Caco-2 (cell line): ENCODE measurements at regions not wholly inside any gene's neighbourhood (a gene's known extent, or its start where the extent isn't known, plus 50 kb on each side); places are given as distances from the start of the nearest gene placed in this dataset.

Experiments
- BruUV-seq: library from RNA; stranded (reverse); fragments of 400-500 nt; replicated peaks from 2 replicates; lab custom pipeline; 2021; lab: Mats Ljungman, UMichigan
- CTCF ChIA-PET: fragments of 300-600 bp; sonication (Branson Sonifier 250); formaldehyde crosslinking; loops from one replicate; lab custom pipeline; 2022; ENCODE audit warnings: antibody characterized with exemption; lab: Charles Lee
- POLR2A ChIA-PET: fragments of 300-600 bp; sonication (Branson Sonifier 250); formaldehyde crosslinking; loops from one replicate; lab custom pipeline; 2022; ENCODE audit warnings: antibody characterized with exemption; lab: Charles Lee
- DNase-seq, 2 experiments: peaks; one replicate each; pipeline versions ENCODE4 v3.0.0 to v3.0.0-alpha.2; 2020 to 2022
- H3K27me3 ChIP-seq: replicated peaks from 2 replicates; pipeline ENCODE4 v1.6.0; 2011; ENCODE audit warnings: low read length; ENCODE audit not compliant: control insufficient read depth, insufficient read depth
- H3K36me3 ChIP-seq: 2 replicates; pipeline ENCODE4 v1.5.1; 2011; ENCODE audit warnings: low read length; ENCODE audit not compliant: control insufficient read depth, insufficient read depth
- H3K4me1 ChIP-seq: fragments of 250-450 bp; sonication (Bioruptor Pico); 2 replicates; pipeline ENCODE4 v1.5.1; 2020; ENCODE audit warnings: mild to moderate bottlenecking
- H3K4me3 ChIP-seq: 2 replicates; pipeline ENCODE4 v1.5.1; 2011; ENCODE audit warnings: low read depth, mild to moderate bottlenecking, control low read depth, low read length
- H3K9me3 ChIP-seq: fragments of 250-450 bp; sonication (Bioruptor Pico); 2 replicates; pipeline ENCODE4 v1.5.1; 2020; ENCODE audit warnings: mild to moderate bottlenecking, moderate library complexity
- H3K27ac Mint-ChIP-seq: one replicate; pipeline ENCODE4 v1.8.0; 2022; ENCODE audit warnings: mixed read lengths; ENCODE audit not compliant: unreplicated experiment
- H3K27me3 Mint-ChIP-seq: one replicate; pipeline ENCODE4 v1.8.0; 2022; ENCODE audit warnings: mixed read lengths; ENCODE audit not compliant: insufficient read depth, unreplicated experiment
- H3K36me3 Mint-ChIP-seq: one replicate; pipeline ENCODE4 v1.8.0; 2022; ENCODE audit warnings: mild to moderate bottlenecking, mixed read lengths; ENCODE audit not compliant: insufficient read depth, unreplicated experiment
- H3K4me1 Mint-ChIP-seq: one replicate; pipeline ENCODE4 v1.8.0; 2022; ENCODE audit warnings: low read depth, mixed read lengths; ENCODE audit not compliant: unreplicated experiment
- H3K4me3 Mint-ChIP-seq: one replicate; pipeline ENCODE4 v1.8.0; 2022; ENCODE audit warnings: mild to moderate bottlenecking, moderate library complexity, mixed read lengths; ENCODE audit not compliant: unreplicated experiment
- H3K9me3 Mint-ChIP-seq: one replicate; pipeline ENCODE4 v1.8.0; 2022; ENCODE audit warnings: mixed read lengths; ENCODE audit not compliant: unreplicated experiment
- intact Hi-C: fragments of 100-400 bp; cut with micrococcal nuclease; formaldehyde crosslinking; loops from one replicate; pipeline ENCODE4 v1.10.0; 2022; ENCODE audit not compliant: unreplicated experiment
- TF ChIP-seq, protein P1 (sequence below), 2 experiments: fragments of 200-600 bp in 1 of 2; IDR thresholded peaks; 1 replicate in 1 of 2; 2 replicates in 1 of 2; pipeline versions ENCODE4 v1.5.1 to v1.8.0; 2011 to 2022; ENCODE audit warnings: antibody characterized with exemption in 1 of 2, control low read depth in 1 of 2, inconsistent platforms in 1 of 2, low read depth in 1 of 2, low read length in 1 of 2, mild to moderate bottlenecking in 1 of 2, moderate library complexity in 1 of 2; ENCODE audit not compliant: insufficient read depth in 1 of 2, severe bottlenecking in 1 of 2, unreplicated experiment in 1 of 2

GRCh38 chr15:92829875-92830274, 70.2 kb upstream of the CHD2 start:
- no peak overlapping the region for H3K4me3 Mint-ChIP-seq
- Histone ChIP-seq H3K4me3 (no peak overlapping the region), H3K4me1 (peaks cover 34% of the 10 kb centered on the region), H3K27me3 (no peaks in the 10 kb centered on the region), H3K36me3 (no peaks in the 10 kb centered on the region), H3K9me3 (no peaks in the 10 kb centered on the region)
- H3K27me3 Mint-ChIP-seq: no peaks in the 10 kb centered on the region
- peak overlapping the region; percentile 66 for H3K27ac Mint-ChIP-seq
- peaks cover 19% of the 10 kb centered on the region for H3K36me3 Mint-ChIP-seq
- TF ChIP-seq, protein P1, sequence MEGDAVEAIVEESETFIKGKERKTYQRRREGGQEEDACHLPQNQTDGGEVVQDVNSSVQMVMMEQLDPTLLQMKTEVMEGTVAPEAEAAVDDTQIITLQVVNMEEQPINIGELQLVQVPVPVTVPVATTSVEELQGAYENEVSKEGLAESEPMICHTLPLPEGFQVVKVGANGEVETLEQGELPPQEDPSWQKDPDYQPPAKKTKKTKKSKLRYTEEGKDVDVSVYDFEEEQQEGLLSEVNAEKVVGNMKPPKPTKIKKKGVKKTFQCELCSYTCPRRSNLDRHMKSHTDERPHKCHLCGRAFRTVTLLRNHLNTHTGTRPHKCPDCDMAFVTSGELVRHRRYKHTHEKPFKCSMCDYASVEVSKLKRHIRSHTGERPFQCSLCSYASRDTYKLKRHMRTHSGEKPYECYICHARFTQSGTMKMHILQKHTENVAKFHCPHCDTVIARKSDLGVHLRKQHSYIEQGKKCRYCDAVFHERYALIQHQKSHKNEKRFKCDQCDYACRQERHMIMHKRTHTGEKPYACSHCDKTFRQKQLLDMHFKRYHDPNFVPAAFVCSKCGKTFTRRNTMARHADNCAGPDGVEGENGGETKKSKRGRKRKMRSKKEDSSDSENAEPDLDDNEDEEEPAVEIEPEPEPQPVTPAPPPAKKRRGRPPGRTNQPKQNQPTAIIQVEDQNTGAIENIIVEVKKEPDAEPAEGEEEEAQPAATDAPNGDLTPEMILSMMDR (IDR thresholded peaks at IDR 0.05; ENCODE audit: insufficient read depth in 1 of 2, low read depth in 1 of 2, low read length in 1 of 2, severe bottlenecking in 1 of 2, unreplicated experiment in 1 of 2): no peak
- H3K4me1 Mint-ChIP-seq: peaks cover 26% of the 10 kb centered on the region
- no peaks in the 10 kb centered on the region for H3K9me3 Mint-ChIP-seq
- POLR2A ChIA-PET: no interaction called here
- intact Hi-C loops: no loop called here
- no peak for DNase-seq
- BruUV-seq: no TSS peak
- CTCF ChIA-PET: interaction anchor here (0.7 kb wide), 1 partner anchor 52 kb away, joined by 5 read pairs; no protein-coding TSS in a partner anchor

- Histone ChIP-seq H3K27me3 (no peaks in the 10 kb centered on the region), H3K4me1 (peaks cover 22% of the 10 kb centered on the region), H3K4me3 (peak overlapping the region; percentile 13; the same call in 1 of the 2 replicates), H3K9me3 (no peaks in the 10 kb centered on the region), H3K36me3 (no peaks in the 10 kb centered on the region)
- Mint-ChIP-seq H3K4me1 (peaks cover 13% of the 10 kb centered on the region), H3K4me3 (peak overlapping the region; percentile 54), H3K36me3 (peaks cover 15% of the 10 kb centered on the region), H3K27ac (peak overlapping the region; percentile 66), H3K9me3 (no peaks in the 10 kb centered on the region), H3K27me3 (no peaks in the 10 kb centered on the region)
- ChIA-PET CTCF (interaction anchor here (0.6 to 1.2 kb wide), 7 partner anchors 11 to 117 kb away, joined by 3 to 9 read pairs (median 3); partner anchors contain the start of gene CHD2), POLR2A (interaction anchor here (0.6 to 2.0 kb wide), 9 partner anchors 9 to 68 kb away, joined by 3 to 35 read pairs (median 5); partner anchors contain the start of gene CHD2)
- TF ChIP-seq, protein P1 (IDR thresholded peaks at IDR 0.05; ENCODE audit: insufficient read depth in 1 of 2, low read depth in 1 of 2, low read length in 1 of 2, severe bottlenecking in 1 of 2, unreplicated experiment in 1 of 2): no peak
- intact Hi-C loops: loop anchor here (1.0 kb wide), 4 partner anchors 9 to 51 kb away; no protein-coding TSS in a partner anchor
- TSS peak; percentile 91 for BruUV-seq
- no peak for DNase-seq
Measured at GRCh38 chr15:92831336-92831654, 68.8 kb upstream of the CHD2 start.

DNA sequence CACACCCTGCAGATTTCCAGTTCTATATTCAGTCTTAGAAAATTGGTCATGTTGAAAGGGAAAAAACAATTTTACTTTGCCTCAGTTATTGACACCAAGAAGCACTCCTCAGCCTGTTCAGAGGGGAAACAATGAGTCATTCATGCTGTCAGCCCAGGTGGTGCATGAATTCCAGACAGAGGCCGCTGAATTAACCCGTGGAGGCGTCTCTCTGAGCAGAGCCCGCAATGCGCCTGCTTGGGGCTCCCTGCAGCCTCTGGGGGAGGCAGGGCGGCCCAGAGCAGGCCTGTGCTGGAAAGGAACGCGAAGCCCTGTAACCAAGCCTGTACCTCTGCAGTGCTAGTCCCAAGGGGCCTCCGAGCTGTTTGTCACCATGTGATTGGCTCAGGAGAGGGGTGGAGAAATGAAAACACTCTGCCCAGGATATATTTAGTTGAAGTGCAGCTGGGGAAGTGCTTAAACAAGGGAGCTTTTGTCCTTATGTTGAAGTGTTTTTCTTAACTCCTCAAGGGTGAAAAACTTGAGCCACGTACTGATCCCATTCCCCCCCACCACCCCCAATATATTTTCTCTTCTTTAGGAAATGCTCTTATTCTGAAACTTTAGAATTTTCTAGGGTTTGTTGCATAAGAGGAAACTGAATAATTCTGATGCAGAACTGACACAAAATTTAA, 68.3 kb upstream of the CHD2 start:
- Mint-ChIP-seq H3K4me3 (peak overlapping the region; percentile 54), H3K36me3 (peaks cover 15% of the 10 kb centered on the region), H3K9me3 (no peaks in the 10 kb centered on the region), H3K27me3 (no peaks in the 10 kb centered on the region), H3K4me1 (peaks cover 13% of the 10 kb centered on the region), H3K27ac (peak overlapping the region; percentile 66)
- intact Hi-C loops: loop anchor here (1.0 to 2.0 kb wide), 5 partner anchors 9 to 51 kb away; no protein-coding TSS in a partner anchor
- DNase-seq: peak; percentile 94 to 96
- no peaks in the 10 kb centered on the region for H3K9me3 ChIP-seq
- peak overlapping the region; percentile 13; the same call in 1 of the 2 replicates for H3K4me3 ChIP-seq
- H3K27me3 ChIP-seq: no peaks in the 10 kb centered on the region
- TF ChIP-seq, protein P1 (IDR thresholded peaks at IDR 0.05; ENCODE audit: insufficient read depth in 1 of 2, low read depth in 1 of 2, low read length in 1 of 2, severe bottlenecking in 1 of 2, unreplicated experiment in 1 of 2): no peak
- H3K4me1 ChIP-seq: peaks cover 22% of the 10 kb centered on the region
- ChIA-PET POLR2A (interaction anchor here (0.5 to 2.0 kb wide), 10 partner anchors 10 to 68 kb away, joined by 3 to 35 read pairs (median 4); partner anchors contain the start of gene CHD2), CTCF (interaction anchor here (0.6 to 1.2 kb wide), 6 partner anchors 12 to 117 kb away, joined by 3 to 9 read pairs (median 4); partner anchors contain the start of gene CHD2)
- BruUV-seq: no TSS peak
- H3K36me3 ChIP-seq: no peaks in the 10 kb centered on the region
